ENCODE measurements at regions not wholly inside any gene's neighbourhood (a gene's known extent, or its start where the extent isn't known, plus 50 kb on each side); places are given as distances from the start of the nearest gene placed in this dataset.

- Histone ChIP-seq H4K20me1 (ENCODE audit: insufficient read depth) (no peaks in the 10 kb centered on the region), H3K4me1 (replicated peaks; ENCODE audit: insufficient read depth) (peaks cover 13% of the 10 kb centered on the region; the same call in 1 of the 2 replicates), H3K36me3 (ENCODE audit: low read depth) (no peaks in the 10 kb centered on the region), H2AFZ (no peak overlapping the region), H3K79me2 (ENCODE audit: low read depth) (no peaks in the 10 kb centered on the region), H3F3A (ENCODE audit: insufficient read depth, low read depth) (no peaks in the 10 kb centered on the region), H3K27me3 (ENCODE audit: insufficient read depth, low read depth) (no peaks in the 10 kb centered on the region), H3K4me2 (no peak overlapping the region), H3K9me2 (ENCODE audit: insufficient read depth) (no peaks in the 10 kb centered on the region), H3K9me3 (ENCODE audit: insufficient read depth, low read depth) (peaks cover 16% of the 10 kb centered on the region), H3K27ac (no peak overlapping the region), H3K4me3 (no peak overlapping the region)
- intact Hi-C loops (cut with micrococcal nuclease; ENCODE audit: unreplicated experiment), result loop anchor here (2.0 to 5.0 kb wide), 2 partner anchors 64 to 164 kb away; no protein-coding TSS in a partner anchor
- DNase-seq, result no peak
- ChIA-PET POLR2A (ENCODE audit: unreplicated experiment) (interaction anchor here (0.6 kb wide), 2 partner anchors 1094 to 1225 kb away, joined by 5 to 8 read pairs; no protein-coding TSS in a partner anchor), CTCF (interaction anchor here (1.0 kb wide), 2 partner anchors 27 to 67 kb away, joined by 3 read pairs; no protein-coding TSS in a partner anchor)
- BruUV-seq (replicated peaks), result no TSS peak
- TF ChIP-seq, protein P1, sequence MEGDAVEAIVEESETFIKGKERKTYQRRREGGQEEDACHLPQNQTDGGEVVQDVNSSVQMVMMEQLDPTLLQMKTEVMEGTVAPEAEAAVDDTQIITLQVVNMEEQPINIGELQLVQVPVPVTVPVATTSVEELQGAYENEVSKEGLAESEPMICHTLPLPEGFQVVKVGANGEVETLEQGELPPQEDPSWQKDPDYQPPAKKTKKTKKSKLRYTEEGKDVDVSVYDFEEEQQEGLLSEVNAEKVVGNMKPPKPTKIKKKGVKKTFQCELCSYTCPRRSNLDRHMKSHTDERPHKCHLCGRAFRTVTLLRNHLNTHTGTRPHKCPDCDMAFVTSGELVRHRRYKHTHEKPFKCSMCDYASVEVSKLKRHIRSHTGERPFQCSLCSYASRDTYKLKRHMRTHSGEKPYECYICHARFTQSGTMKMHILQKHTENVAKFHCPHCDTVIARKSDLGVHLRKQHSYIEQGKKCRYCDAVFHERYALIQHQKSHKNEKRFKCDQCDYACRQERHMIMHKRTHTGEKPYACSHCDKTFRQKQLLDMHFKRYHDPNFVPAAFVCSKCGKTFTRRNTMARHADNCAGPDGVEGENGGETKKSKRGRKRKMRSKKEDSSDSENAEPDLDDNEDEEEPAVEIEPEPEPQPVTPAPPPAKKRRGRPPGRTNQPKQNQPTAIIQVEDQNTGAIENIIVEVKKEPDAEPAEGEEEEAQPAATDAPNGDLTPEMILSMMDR (conservative IDR thresholded peaks at IDR 0.05), result peak; percentile 46; the same call in 1 of the 2 replicates
- TF ChIP-seq EZH2 (IDR thresholded peaks at IDR 0.05; ENCODE audit: low read depth), result no peak
These were observed 166.4 kb downstream of the TLE1 start for GRCh38 chr9:81522716-81523551.

GRCh38 chr9:81521892-81522291, 167.5 kb downstream of the TLE1 start:
- TF ChIP-seq EZH2 (IDR thresholded peaks at IDR 0.05; ENCODE audit: low read depth), result no peak
- TF ChIP-seq, protein P1 (conservative IDR thresholded peaks at IDR 0.05), result no peak
- peak in 1 of 2 experiments; percentile 56 for DNase-seq
- no peaks in the 10 kb centered on the region for H4K20me1 ChIP-seq (ENCODE audit: insufficient read depth)

DNA sequence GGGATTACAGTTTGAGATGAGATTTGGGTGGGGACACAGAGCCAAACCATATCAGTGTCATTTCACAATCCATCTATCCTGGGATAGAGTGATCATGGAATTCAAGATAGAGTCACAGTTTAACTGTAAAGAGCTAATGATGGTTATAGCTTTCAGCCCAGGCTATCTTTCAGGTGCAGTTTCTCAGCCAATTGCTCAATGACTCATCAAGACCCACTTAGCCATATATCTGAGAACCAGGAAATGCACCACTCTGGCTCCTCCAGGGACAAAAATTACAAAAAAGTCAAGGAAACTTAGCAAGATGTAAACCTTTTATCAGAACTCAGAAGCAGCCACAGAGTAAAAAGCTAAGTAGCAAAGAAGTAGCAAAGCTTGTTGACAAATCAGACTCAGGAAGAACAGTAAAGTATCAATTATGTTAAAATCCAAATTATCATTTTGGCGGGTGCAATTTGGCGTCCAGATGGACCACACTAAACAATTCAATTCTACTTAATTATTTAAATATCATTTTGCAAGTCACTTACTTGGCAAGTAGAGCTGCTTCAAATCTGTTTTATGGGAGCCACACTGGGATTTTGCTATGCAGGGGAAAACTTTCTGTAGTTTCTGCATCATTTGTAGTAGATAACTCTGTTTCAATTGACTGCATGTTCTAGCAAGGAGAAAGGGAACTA, 169.4 kb downstream of the TLE1 start:
- no peak overlapping the region for H3K4me2 ChIP-seq
- peaks cover 13% of the 10 kb centered on the region; the same call in 1 of the 2 replicates for H3K9me3 ChIP-seq (ENCODE audit: insufficient read depth, low read depth)
- H2AFZ ChIP-seq, result no peak overlapping the region
- TF ChIP-seq, protein P1 (conservative IDR thresholded peaks at IDR 0.05), result no peak
- TF ChIP-seq EZH2 (IDR thresholded peaks at IDR 0.05; ENCODE audit: low read depth), result no peak
- no peaks in the 10 kb centered on the region for H3F3A ChIP-seq (ENCODE audit: insufficient read depth, low read depth)
- intact Hi-C loops (cut with micrococcal nuclease; ENCODE audit: unreplicated experiment), result loop anchor here (5.0 kb wide), 1 partner anchor 67 kb away; no protein-coding TSS in a partner anchor
- no peaks in the 10 kb centered on the region for H3K9me2 ChIP-seq (ENCODE audit: insufficient read depth)
- POLR2A ChIA-PET (ENCODE audit: unreplicated experiment), result no interaction called here
- DNase-seq, result no peak
- H3K27ac ChIP-seq, result no peak overlapping the region
- H3K36me3 ChIP-seq (ENCODE audit: low read depth), result no peaks in the 10 kb centered on the region
- no peaks in the 10 kb centered on the region for H3K27me3 ChIP-seq (ENCODE audit: insufficient read depth, low read depth)
- H3K4me1 ChIP-seq (replicated peaks; ENCODE audit: insufficient read depth), result peaks cover 13% of the 10 kb centered on the region; the same call in 1 of the 2 replicates
- no peaks in the 10 kb centered on the region; the same call in 1 of the 2 replicates for H4K20me1 ChIP-seq (ENCODE audit: insufficient read depth)
- no peaks in the 10 kb centered on the region for H3K79me2 ChIP-seq (ENCODE audit: low read depth)
- no peak overlapping the region for H3K4me3 ChIP-seq
- no TSS peak for BruUV-seq (replicated peaks)
- CTCF ChIA-PET, result no interaction called here

More at GRCh38 chr9:81521892-81522291, 167.5 kb downstream of the TLE1 start:
- ChIA-PET POLR2A (ENCODE audit: unreplicated experiment) (interaction anchor here (0.6 kb wide), 2 partner anchors 1095 to 1226 kb away, joined by 5 to 8 read pairs; no protein-coding TSS in a partner anchor), CTCF (no interaction called here)
- no peaks in the 10 kb centered on the region for H3K36me3 ChIP-seq (ENCODE audit: low read depth)
- BruUV-seq (replicated peaks), result no TSS peak
- H3K27ac ChIP-seq, result no peak overlapping the region
- no peaks in the 10 kb centered on the region for H3K79me2 ChIP-seq (ENCODE audit: low read depth)
- no peaks in the 10 kb centered on the region for H3K27me3 ChIP-seq (ENCODE audit: insufficient read depth, low read depth)
- peaks cover 13% of the 10 kb centered on the region; the same call in 1 of the 2 replicates for H3K4me1 ChIP-seq (replicated peaks; ENCODE audit: insufficient read depth)
- intact Hi-C loops (cut with micrococcal nuclease; ENCODE audit: unreplicated experiment), result loop anchor here (2.0 to 5.0 kb wide), 2 partner anchors 65 to 165 kb away; no protein-coding TSS in a partner anchor
- H3K9me2 ChIP-seq (ENCODE audit: insufficient read depth), result no peaks in the 10 kb centered on the region
- no peak overlapping the region for H3K4me3 ChIP-seq
- H3F3A ChIP-seq (ENCODE audit: insufficient read depth, low read depth), result no peaks in the 10 kb centered on the region
- peaks cover 16% of the 10 kb centered on the region for H3K9me3 ChIP-seq (ENCODE audit: insufficient read depth, low read depth)
- no peak overlapping the region for H3K4me2 ChIP-seq
- no peak overlapping the region for H2AFZ ChIP-seq
